ENCODE measurements at regions not wholly inside any gene's neighbourhood (a gene's known extent, or its start where the extent isn't known, plus 50 kb on each side); places are given as distances from the start of the nearest gene placed in this dataset.
A peak's percentile ranks its signal among the peaks of the same experiment; 100 is the strongest.

GRCh38 chr13:22030321-22030720 is 359.4 kb downstream of the FGF9 start:
- Mint-ChIP-seq H3K27ac (no peak overlapping the region), H3K4me1 (ENCODE audit: low read depth) (no peaks in the 10 kb centered on the region)

GRCh38 chr13:22031702-22032286 is 360.9 kb downstream of the FGF9 start:
- H3K27ac Mint-ChIP-seq = no peak overlapping the region
- H3K9me3 Mint-ChIP-seq = no peaks in the 10 kb centered on the region
- H3K4me3 Mint-ChIP-seq = no peak overlapping the region
- H3K4me1 Mint-ChIP-seq (ENCODE audit: low read depth) = no peaks in the 10 kb centered on the region
- no peaks in the 10 kb centered on the region for H3K27me3 Mint-ChIP-seq
- H3K36me3 Mint-ChIP-seq (ENCODE audit: low read depth) = no peaks in the 10 kb centered on the region

More at GRCh38 chr13:22030321-22030720, 359.4 kb downstream of the FGF9 start:
- Mint-ChIP-seq H3K27me3 (no peaks in the 10 kb centered on the region), H3K36me3 (ENCODE audit: low read depth) (no peaks in the 10 kb centered on the region), H3K9me3 (no peaks in the 10 kb centered on the region), H3K4me3 (no peak overlapping the region)

DNA sequence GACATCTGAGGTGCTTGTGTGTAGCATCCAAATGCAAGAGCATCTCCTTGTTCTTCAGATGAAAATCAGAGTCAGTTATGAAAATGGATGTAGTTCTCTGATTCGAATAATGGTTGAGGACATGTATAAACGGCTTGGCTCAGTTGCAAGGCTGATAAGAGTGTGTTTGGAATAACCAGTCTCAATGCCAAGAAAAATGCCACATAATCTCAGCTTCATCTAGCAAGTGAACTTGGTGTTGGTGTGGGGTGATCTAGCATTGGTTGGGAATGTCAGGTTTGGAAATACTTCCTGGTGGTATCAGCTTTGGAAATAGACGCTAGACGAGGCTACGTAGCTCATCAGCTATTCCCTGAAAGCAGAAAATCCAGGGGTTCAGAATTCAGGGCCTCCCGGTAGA is 362.0 kb downstream of the FGF9 start:
- no peaks in the 10 kb centered on the region for H3K27me3 Mint-ChIP-seq
- no peaks in the 10 kb centered on the region for H3K9me3 Mint-ChIP-seq
- H3K27ac Mint-ChIP-seq = no peak overlapping the region
- H3K36me3 Mint-ChIP-seq (ENCODE audit: low read depth) = no peaks in the 10 kb centered on the region
- H3K4me3 Mint-ChIP-seq = no peak overlapping the region
- H3K4me1 Mint-ChIP-seq (ENCODE audit: low read depth) = no peaks in the 10 kb centered on the region

- no peak overlapping the region for H3K4me3 Mint-ChIP-seq
- H3K4me1 Mint-ChIP-seq (ENCODE audit: low read depth) = peaks cover 31% of the 10 kb centered on the region
- no peaks in the 10 kb centered on the region for H3K27me3 Mint-ChIP-seq
- H3K36me3 Mint-ChIP-seq (ENCODE audit: low read depth) = peaks cover 7% of the 10 kb centered on the region
- H3K9me3 Mint-ChIP-seq = peaks cover 6% of the 10 kb centered on the region
- no peak overlapping the region for H3K27ac Mint-ChIP-seq
These were observed 369.1 kb downstream of the FGF9 start for GRCh38 chr13:22039961-22040360.

DNA sequence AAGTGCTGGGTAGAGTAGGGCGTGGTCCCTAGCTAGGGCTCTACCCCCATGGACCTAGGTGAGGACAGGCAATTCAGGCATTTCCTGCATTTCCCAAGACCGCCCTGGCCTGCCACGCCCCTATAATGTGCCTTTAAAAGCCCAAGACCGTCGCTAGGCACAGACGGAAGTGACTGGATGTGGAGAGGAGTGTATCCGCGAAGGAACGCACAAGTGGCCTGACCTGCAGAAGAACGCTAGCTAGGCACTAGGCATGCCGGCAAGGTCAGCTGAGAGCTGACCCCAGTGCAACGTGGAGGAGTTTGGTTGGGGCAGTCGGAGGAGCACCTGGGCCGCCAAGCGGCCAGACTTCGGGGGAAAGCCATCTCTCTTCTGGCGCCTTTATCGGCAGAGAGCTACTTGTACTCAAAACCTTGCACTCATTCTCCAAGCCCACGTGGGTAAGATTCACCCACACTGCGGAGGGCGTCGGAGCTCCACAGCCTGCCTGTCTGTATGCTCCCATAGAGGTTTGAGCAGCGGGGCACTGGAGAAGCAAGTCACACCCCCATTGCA is 370.0 kb downstream of the FGF9 start:
- no peak overlapping the region for H3K27ac Mint-ChIP-seq
- H3K9me3 Mint-ChIP-seq = peaks cover 6% of the 10 kb centered on the region
- no peaks in the 10 kb centered on the region for H3K27me3 Mint-ChIP-seq
- peak overlapping the region; percentile 64 for H3K4me3 Mint-ChIP-seq
- H3K4me1 Mint-ChIP-seq (ENCODE audit: low read depth) = peaks cover 32% of the 10 kb centered on the region
- peaks cover 7% of the 10 kb centered on the region for H3K36me3 Mint-ChIP-seq (ENCODE audit: low read depth)

- Mint-ChIP-seq H3K36me3 (ENCODE audit: low read depth) (peaks cover 7% of the 10 kb centered on the region), H3K4me1 (ENCODE audit: low read depth) (peaks cover 35% of the 10 kb centered on the region), H3K27ac (peak overlapping the region; percentile 83), H3K4me3 (peak overlapping the region; percentile 64), H3K9me3 (peaks cover 6% of the 10 kb centered on the region), H3K27me3 (no peaks in the 10 kb centered on the region)
These were observed 370.9 kb downstream of the FGF9 start for GRCh38 chr13:22041741-22042140.

GRCh38 chr13:22047082-22047784 is 376.4 kb downstream of the FGF9 start:
- Mint-ChIP-seq H3K4me3 (no peak overlapping the region), H3K36me3 (ENCODE audit: low read depth) (no peaks in the 10 kb centered on the region), H3K27me3 (no peaks in the 10 kb centered on the region), H3K9me3 (no peaks in the 10 kb centered on the region), H3K4me1 (ENCODE audit: low read depth) (peaks cover 46% of the 10 kb centered on the region), H3K27ac (no peak overlapping the region)

DNA sequence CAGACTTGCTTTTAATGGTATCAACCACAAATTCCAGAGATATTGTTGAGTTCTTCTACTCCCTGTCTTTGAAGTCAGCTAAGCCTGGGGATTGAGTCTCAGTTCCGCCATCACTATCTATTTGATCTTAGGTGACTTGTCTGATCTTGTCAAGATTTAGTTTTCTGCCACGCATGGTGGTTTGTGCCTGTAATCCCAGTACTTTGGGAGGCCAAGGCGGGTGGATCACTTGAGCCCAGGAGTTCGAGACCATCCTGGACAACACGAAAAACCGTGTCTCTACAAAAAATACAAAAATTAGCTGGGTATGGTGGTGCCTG is 376.9 kb downstream of the FGF9 start:
- peaks cover 42% of the 10 kb centered on the region for H3K4me1 Mint-ChIP-seq (ENCODE audit: low read depth)
- H3K36me3 Mint-ChIP-seq (ENCODE audit: low read depth) = no peaks in the 10 kb centered on the region
- H3K27me3 Mint-ChIP-seq = no peaks in the 10 kb centered on the region
- H3K27ac Mint-ChIP-seq = no peak overlapping the region
- H3K4me3 Mint-ChIP-seq = no peak overlapping the region
- H3K9me3 Mint-ChIP-seq = no peaks in the 10 kb centered on the region

- H3K27ac Mint-ChIP-seq = no peak overlapping the region
- no peaks in the 10 kb centered on the region for H3K9me3 Mint-ChIP-seq
- H3K27me3 Mint-ChIP-seq = no peaks in the 10 kb centered on the region
- H3K4me3 Mint-ChIP-seq = no peak overlapping the region
- H3K36me3 Mint-ChIP-seq (ENCODE audit: low read depth) = no peaks in the 10 kb centered on the region
- H3K4me1 Mint-ChIP-seq (ENCODE audit: low read depth) = peaks cover 28% of the 10 kb centered on the region
These were observed 378.5 kb downstream of the FGF9 start for GRCh38 chr13:22049384-22049783.

GRCh38 chr13:22050951-22051563 is 380.2 kb downstream of the FGF9 start:
- no peak overlapping the region for H3K27ac Mint-ChIP-seq
- H3K9me3 Mint-ChIP-seq = no peaks in the 10 kb centered on the region
- H3K4me3 Mint-ChIP-seq = no peak overlapping the region
- H3K4me1 Mint-ChIP-seq (ENCODE audit: low read depth) = peaks cover 32% of the 10 kb centered on the region
- H3K36me3 Mint-ChIP-seq (ENCODE audit: low read depth) = no peaks in the 10 kb centered on the region
- H3K27me3 Mint-ChIP-seq = no peaks in the 10 kb centered on the region

GRCh38 chr13:22053053-22053452 is 382.2 kb downstream of the FGF9 start:
- Mint-ChIP-seq H3K27me3 (no peaks in the 10 kb centered on the region), H3K4me1 (ENCODE audit: low read depth) (peaks cover 23% of the 10 kb centered on the region), H3K36me3 (ENCODE audit: low read depth) (no peaks in the 10 kb centered on the region), H3K9me3 (no peaks in the 10 kb centered on the region), H3K27ac (no peak overlapping the region), H3K4me3 (no peak overlapping the region)

DNA sequence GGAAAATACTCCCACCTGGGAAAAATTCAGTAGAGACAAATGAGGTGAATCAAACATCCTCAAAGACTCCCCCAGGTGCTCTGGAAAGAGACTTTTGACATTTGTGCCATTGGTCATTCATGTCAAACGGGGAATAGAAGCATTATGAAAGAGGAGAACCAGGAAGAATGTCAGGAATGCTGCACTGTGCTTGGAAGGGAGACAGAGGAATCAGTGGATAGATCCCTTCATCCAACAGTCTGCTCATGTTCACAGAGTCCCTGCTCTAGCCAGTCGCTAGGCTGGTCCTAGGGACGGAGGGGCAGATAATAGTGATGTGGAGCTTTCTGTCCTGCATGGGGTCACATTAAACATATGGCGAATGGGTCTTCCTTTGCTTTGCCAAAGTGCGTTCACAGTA is 384.4 kb downstream of the FGF9 start:
- no peaks in the 10 kb centered on the region for H3K27me3 Mint-ChIP-seq
- H3K4me1 Mint-ChIP-seq (ENCODE audit: low read depth) = peaks cover 32% of the 10 kb centered on the region
- no peaks in the 10 kb centered on the region for H3K9me3 Mint-ChIP-seq
- no peak overlapping the region for H3K4me3 Mint-ChIP-seq
- no peak overlapping the region for H3K27ac Mint-ChIP-seq
- H3K36me3 Mint-ChIP-seq (ENCODE audit: low read depth) = no peaks in the 10 kb centered on the region

GRCh38 chr13:22060187-22060586 is 389.3 kb downstream of the FGF9 start:
- Mint-ChIP-seq H3K9me3 (no peaks in the 10 kb centered on the region), H3K36me3 (ENCODE audit: low read depth) (peaks cover 6% of the 10 kb centered on the region), H3K4me3 (peak overlapping the region; percentile 14), H3K4me1 (ENCODE audit: low read depth) (peaks cover 63% of the 10 kb centered on the region), H3K27ac (peak overlapping the region; percentile 85), H3K27me3 (no peaks in the 10 kb centered on the region)

- no peaks in the 10 kb centered on the region for H3K27me3 Mint-ChIP-seq
- H3K9me3 Mint-ChIP-seq = no peaks in the 10 kb centered on the region
- H3K4me1 Mint-ChIP-seq (ENCODE audit: low read depth) = peaks cover 69% of the 10 kb centered on the region
- peak overlapping the region; percentile 81 for H3K4me3 Mint-ChIP-seq
- peak overlapping the region; percentile 85 for H3K27ac Mint-ChIP-seq
- H3K36me3 Mint-ChIP-seq (ENCODE audit: low read depth) = peaks cover 6% of the 10 kb centered on the region
These were observed 390.5 kb downstream of the FGF9 start for GRCh38 chr13:22061371-22061805.

DNA sequence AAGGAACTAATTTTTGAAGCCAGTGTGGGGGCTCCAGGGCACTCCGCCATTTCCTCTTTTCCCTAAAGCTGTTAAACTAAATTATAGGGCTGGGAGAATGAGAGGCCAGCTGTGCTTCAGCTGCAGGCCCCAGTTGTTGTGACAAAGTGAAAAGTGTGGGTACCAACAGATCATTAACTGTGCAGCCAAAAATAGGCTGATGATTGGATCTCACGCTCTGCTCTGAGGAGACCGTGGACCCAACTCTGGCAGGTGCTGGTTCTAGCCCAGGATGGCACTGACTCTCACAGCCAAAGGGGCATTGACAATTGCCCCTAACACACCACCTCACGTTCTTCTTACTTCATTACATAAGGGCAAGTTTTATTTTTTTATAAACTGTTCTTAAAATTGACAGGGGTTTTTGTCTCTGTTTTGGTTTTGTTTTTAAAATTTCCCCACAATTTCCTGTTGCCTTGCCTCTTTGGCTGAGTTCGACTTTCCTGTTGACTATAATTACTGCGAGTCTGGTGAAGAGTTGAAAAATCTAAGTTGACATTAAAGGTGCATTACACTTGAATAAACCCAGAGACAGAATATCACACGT is 391.0 kb downstream of the FGF9 start:
- Mint-ChIP-seq H3K27me3 (no peaks in the 10 kb centered on the region), H3K27ac (peak overlapping the region; percentile 85), H3K36me3 (ENCODE audit: low read depth) (peaks cover 10% of the 10 kb centered on the region), H3K4me1 (ENCODE audit: low read depth) (peaks cover 72% of the 10 kb centered on the region), H3K9me3 (peaks cover 3% of the 10 kb centered on the region), H3K4me3 (peak overlapping the region; percentile 81)
